GOT3 (cell line): ENCODE measurements at regions not wholly inside any gene's neighbourhood (a gene's known extent, or its start where the extent isn't known, plus 50 kb on each side); places are given as distances from the start of the nearest gene placed in this dataset.
"Not testable (repeated sequence)": the region's sequence is repeated elsewhere in the genome, so short reads cannot be mapped to it uniquely, and the experiment has no call there.

Experiments used
- DNase-seq: peaks from one replicate; lab custom pipeline; 2025; ENCODE audit warnings: mixed read lengths; lab: John Stamatoyannopoulos, UW

GRCh38 chr1:149229813-149230212 is 126.5 kb upstream of the NBPF9 start:
- not testable (repeated sequence) for DNase-seq

- DNase-seq: not testable (repeated sequence)
Observed at GRCh38 chr1:149234926-149235914, 131.9 kb upstream of the NBPF9 start.

DNA sequence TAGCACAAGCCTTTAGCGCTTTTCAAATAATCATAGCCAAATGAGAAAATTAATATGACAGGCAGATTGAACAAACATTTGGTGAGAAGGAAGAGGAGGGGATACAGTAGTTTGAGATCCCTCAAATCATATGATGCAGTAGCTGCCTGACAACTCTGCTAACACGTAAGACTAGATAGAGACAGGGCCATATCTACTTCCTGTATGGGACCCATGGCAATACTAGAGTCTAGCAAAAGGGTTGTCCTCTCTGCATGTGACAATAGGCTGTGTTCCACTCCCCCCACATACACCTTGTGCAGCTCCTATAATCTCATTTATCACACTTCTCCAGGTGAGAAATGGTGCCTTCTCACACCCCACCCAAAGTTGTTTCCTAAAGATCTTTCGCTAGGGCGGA is 134.2 kb upstream of the NBPF9 start:
- not testable (repeated sequence) for DNase-seq

DNA sequence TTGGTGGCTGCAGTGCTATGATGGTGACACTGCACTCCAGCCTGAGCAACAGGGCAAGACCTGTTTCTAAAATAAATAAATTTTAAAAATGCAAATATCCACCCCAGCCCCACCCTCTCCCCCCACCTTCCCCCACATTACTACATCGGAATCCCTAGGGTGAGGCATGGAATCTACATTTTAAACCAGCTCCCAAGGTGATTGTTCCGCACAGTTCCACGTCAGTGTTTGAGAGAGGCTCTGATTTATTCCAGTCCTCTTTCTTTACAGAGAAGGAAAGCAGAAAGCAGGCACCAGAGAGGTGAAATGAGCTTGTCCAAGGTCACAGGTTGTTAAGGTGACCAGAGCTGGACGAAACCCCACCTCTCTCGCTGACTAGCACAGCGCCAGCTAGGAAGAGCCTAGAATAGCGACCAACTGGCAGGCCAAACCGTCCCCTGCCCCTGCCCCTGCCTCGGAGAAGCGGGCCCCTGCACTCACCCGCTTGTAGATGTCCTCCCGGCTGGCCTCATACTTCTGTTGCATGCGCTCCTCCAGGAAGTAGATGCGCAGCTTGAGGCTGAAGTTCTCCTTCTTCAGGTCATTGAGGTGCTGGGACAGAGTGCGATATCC is 136.7 kb upstream of the NBPF9 start:
- not testable (repeated sequence) for DNase-seq

DNA sequence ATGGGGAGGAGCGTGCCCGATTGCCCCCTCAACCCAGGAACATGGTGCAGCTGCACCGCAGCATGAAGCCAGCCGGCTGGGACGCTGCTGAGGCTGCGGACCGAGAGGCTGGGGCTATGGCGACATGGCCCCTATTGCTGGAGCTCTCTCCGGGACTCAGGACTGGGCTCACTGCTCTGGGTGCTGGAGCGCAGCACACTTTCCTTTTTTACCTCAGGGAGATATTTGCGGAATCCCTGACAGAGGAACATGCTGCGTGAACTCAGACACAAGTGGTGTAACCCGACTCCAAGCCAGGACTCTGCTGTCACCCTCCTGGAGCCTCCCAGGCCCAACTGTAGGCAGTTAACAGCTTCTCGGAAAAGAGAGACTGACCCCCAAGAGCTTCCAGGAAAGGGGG is 137.2 kb upstream of the NBPF9 start:
- not testable (repeated sequence) for DNase-seq

GRCh38 chr1:149241272-149241671 is 137.9 kb upstream of the NBPF9 start:
- not testable (repeated sequence) for DNase-seq

DNA sequence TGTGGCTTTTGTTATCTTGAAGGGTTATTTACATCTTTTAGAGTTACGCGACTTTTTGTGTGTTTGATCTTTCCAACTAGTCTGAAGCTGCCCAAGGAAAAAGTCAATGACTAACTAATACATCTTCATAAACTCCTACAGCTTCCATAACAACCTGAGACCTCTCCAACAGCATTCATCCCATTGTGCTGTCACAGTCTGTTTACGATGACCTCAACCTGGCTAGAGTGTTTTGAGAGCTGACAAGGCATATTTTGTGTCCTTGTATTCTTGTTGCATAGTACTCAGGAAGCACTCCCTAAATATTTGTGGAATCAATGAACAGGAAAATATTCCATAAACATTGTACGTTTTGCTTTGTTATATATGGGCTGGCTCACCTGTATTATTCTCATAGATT is 140.2 kb upstream of the NBPF9 start:
- DNase-seq: not testable (repeated sequence)

DNA sequence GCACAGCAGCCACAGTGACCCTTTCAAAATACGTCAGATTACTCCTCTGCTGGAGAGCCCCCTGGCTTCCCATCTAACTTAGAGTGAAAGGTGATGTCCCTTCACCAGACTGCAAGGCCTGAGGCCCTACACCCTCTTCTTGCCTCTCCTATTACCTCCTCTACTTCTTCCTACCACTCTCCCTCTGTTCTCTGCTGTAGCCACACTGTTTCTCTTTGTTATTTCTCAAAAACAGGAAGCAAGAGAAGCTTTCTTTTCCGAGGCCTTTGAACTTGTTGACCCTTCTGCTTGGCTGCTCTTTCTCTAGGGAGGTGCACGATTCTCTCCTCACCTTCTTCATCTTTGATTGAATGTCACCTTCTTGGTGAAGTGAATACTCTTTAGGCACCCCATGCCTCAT is 141.3 kb upstream of the NBPF9 start:
- DNase-seq: not testable (repeated sequence)

DNA sequence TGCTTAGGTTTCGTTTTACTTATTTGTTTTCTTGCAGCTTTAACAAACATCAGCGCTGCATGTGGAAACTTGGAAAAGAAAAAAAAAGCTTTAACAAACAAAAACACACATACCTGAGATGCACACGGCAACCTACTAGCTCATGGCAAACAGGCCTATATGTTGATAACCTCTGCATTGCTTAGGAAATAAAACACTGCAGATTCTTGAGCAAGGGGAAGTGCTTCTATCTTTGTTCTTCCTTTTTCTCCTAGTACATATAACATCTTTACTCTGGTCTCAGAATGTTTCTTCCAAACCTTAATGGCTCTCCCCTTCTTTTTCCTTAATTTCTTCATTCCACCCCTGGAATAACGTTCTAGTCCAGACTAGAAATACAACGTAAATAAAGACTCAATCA is 142.9 kb upstream of the NBPF9 start:
- not testable (repeated sequence) for DNase-seq

DNA sequence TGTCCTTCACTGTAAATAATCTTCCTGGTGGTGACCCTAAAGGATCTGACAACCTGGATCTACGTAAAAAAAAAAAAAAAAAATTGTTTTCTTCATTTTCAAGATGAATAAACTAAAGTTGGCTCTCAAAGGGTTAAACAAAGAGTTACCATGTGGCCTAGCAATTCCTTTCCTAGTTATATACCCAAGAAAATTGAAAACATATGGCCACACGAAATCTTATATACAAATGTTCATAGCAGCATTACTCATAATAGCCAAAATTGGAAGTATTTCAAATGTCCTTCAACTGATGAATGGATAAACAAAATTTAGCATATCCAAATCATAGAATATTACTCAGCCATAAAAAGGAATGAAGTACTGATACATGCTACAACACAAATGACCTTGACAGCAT is 145.3 kb upstream of the NBPF9 start:
- not testable (repeated sequence) for DNase-seq

DNA sequence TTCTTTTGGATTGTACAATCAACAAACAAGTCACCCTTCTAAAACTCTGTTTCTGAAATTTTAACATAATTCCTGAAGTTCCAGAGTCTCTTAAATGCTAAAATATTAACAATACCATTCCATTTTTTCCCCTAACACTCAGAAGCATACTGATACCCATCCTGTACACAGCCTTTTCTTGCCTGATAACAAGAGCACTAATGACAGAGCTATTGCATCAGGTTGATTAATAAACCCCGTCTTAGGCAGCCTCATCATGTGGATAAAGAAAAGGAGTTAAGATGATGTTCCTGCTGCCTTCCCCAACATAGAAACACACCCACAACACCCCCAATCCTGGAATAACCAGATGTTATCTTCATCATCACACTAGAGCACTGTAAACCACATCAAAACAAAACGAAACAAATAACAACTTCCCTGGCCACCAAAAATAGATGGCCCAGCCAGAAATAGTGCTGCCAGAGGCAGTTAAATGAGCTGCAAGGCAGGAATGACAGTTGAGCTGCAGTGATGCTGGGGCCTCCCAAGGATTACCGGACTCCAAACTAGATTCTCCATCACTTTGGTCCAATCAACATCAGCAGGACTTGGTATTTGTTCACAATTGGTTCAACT is 146.6 kb upstream of the NBPF9 start:
- not testable (repeated sequence) for DNase-seq

- not testable (repeated sequence) for DNase-seq
Observed at GRCh38 chr1:149254894-149255847, 151.8 kb upstream of the NBPF9 start.

DNA sequence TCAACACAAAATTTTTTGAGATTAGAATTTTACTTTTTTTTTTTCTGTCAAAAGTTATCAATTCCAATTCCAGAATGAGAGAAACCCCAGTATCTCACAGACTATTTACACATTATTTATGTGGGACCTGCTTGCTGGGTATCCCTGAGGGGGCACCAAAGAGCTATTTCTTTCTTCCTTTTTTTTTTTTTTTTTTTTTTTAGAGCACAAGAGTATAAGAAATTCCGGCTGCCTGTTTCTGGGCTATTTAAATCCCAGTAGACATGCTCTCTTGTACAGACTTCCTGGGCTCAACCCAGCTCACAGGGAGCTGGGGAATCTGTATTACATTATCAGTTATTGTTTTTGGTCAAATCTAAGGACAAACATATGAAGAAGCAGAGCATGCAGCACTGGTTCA is 156.9 kb upstream of the NBPF9 start:
- not testable (repeated sequence) for DNase-seq

- not testable (repeated sequence) for DNase-seq
Observed at GRCh38 chr1:149260736-149261340, 157.5 kb upstream of the NBPF9 start.

DNA sequence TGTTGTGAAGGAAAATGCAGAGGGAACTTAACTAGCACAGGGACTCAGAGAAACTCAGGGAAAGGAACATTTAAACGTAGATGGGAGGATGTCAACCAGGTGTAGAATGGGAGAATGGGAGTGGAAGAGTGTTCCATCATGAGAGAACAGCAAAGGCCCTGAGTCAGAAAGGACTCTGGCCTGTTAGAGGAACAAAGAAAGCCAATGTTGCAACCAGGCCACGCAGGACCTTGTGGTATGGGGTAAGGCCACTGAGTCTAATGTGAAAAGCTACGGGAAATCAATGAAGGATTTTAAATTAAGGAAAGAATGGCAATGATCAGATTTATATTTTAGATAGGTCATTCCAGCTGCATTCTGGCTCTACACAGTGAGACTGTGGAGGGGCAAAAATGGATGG is 163.9 kb upstream of the NBPF9 start:
- not testable (repeated sequence) for DNase-seq

- DNase-seq: not testable (repeated sequence)
Observed at GRCh38 chr1:149269001-149269702, 165.8 kb upstream of the NBPF9 start.

- not testable (repeated sequence) for DNase-seq
Observed at GRCh38 chr1:149269833-149270232, 166.5 kb upstream of the NBPF9 start.

DNA sequence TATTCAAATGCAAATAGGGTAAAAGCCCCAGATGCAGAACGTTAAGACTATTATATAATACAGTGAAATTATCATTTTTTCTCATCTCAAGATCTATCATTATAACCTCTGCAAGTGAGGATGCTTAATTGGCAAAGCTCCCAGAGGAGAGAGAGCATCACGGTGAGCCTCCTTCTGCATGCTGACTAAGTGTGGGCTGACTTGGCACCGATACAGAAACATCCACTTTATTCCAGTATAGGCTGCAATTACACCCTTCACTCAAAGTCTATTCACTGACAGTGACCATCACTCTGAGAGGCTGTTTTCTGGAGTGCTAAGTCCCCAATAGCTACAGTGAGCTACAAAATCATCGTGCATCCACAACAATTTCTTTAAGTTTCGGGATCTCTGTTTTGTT is 171.1 kb upstream of the NBPF9 start:
- not testable (repeated sequence) for DNase-seq

DNA sequence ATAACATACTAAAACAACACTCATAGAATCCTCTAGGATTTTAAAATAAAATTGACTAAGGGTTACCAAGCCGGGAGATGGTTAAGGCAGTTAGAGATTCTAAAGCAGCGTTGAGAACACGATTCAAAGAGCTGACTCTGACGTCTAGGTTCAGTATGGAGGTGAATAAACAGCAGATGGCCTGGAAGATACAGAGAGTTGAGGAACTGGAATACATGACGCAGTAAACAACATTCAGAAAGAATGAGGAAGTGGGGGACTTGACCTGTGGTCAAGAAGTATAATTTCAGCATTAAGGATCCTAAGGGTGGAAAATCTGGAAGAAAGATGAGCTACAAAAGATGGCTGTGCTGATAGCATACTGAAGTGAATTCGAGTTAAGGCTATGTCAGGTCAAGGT is 172.5 kb upstream of the NBPF9 start:
- DNase-seq: not testable (repeated sequence)

DNA sequence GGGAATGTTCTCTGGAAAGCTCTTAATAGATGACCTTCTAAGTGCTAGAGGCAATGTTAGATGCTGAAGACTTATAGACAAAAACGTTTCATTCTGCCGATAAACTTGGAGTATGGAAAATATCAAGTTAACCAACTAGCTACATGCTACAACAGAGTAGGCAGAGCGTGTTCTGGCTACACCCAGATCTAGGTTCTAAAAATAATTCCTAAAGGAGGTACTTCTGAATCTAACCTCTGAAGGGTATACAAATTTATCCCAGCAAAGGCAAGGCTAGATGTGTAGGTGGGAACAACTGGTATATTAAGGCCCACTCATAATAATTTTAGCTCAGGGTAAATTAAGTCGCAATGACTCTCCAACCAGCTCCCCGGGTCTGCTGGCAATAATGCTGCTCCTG is 173.1 kb upstream of the NBPF9 start:
- DNase-seq: not testable (repeated sequence)
